HepG2 (cell line): ENCODE measurements at regions not wholly inside any gene's neighbourhood (a gene's known extent, or its start where the extent isn't known, plus 50 kb on each side); places are given as distances from the start of the nearest gene placed in this dataset.

Source experiments
- ATAD3A ChIP-seq: sonication (generic); formaldehyde crosslinking; IDR thresholded peaks from 2 replicates; pipeline ENCODE4 v1.4.0; 2020; ENCODE audit warnings: missing genetic modification reagents
- JUN ChIP-seq: sonication (generic); formaldehyde crosslinking; IDR thresholded peaks from 2 replicates; pipeline ENCODE4 v1.4.0; 2020; ENCODE audit warnings: mild to moderate bottlenecking, missing genetic modification reagents
- NFATC3 ChIP-seq: sonication (generic); formaldehyde crosslinking; IDR thresholded peaks from 2 replicates; pipeline ENCODE4 v1.5.1; 2020; ENCODE audit warnings: mild to moderate bottlenecking, missing genetic modification reagents
- TCF12 ChIP-seq, 2 experiments: fragments of 450-650 bp in 1 of 2; sonication (generic) in 1 of 2; formaldehyde crosslinking in 1 of 2; IDR thresholded peaks; 2 replicates each; pipeline versions ENCODE4 v1.6.1 to v1.8.0; 2017 to 2022; ENCODE audit warnings: antibody characterized with exemption in 1 of 2, mild to moderate bottlenecking in 1 of 2, missing genetic modification reagents in 1 of 2, moderate library complexity in 1 of 2
- TF ChIP-seq, protein P1 (sequence below): sonication (generic); formaldehyde crosslinking; IDR thresholded peaks from 2 replicates; pipeline ENCODE4 v1.5.0; 2020; ENCODE audit warnings: mild to moderate bottlenecking, missing genetic modification reagents, moderate library complexity

DNA sequence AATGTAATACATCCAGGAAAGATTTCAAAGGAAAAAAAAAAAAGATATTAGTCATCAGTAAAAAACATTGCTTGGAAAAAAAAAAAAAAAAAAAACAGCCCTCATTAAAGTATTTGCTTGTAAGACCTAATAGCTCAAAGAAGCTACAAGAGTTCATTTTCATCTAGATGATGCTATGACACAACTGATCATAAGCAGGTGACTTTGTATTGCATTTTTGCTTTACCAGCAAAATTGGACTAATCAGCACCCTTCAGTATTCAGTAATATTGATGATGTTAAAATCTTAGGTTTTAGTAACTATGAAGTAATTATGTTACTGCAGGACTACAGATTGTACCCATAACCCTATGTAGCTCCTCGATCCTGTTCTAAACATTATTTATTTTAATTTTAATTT, 214.7 kb upstream of the CADM2 start:
- no peak for TF ChIP-seq NFATC3
- no peak for TF ChIP-seq TCF12 (IDR thresholded peaks at IDR 0.05)
- no peak for TF ChIP-seq TCF12 (CRISPR knock-in tag; IDR thresholded peaks at IDR 0.05)
- no peak for TF ChIP-seq JUN (CRISPR knock-in tag)
- TF ChIP-seq ATAD3A (CRISPR knock-in tag), result no peak
- TF ChIP-seq, protein P1, sequence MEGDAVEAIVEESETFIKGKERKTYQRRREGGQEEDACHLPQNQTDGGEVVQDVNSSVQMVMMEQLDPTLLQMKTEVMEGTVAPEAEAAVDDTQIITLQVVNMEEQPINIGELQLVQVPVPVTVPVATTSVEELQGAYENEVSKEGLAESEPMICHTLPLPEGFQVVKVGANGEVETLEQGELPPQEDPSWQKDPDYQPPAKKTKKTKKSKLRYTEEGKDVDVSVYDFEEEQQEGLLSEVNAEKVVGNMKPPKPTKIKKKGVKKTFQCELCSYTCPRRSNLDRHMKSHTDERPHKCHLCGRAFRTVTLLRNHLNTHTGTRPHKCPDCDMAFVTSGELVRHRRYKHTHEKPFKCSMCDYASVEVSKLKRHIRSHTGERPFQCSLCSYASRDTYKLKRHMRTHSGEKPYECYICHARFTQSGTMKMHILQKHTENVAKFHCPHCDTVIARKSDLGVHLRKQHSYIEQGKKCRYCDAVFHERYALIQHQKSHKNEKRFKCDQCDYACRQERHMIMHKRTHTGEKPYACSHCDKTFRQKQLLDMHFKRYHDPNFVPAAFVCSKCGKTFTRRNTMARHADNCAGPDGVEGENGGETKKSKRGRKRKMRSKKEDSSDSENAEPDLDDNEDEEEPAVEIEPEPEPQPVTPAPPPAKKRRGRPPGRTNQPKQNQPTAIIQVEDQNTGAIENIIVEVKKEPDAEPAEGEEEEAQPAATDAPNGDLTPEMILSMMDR, result no peak
